Activated naive CD4-positive, alpha-beta T cell treated with anti-CD3 and anti-CD28 coated beads for 36 hours (primary cell): ENCODE measurements at regions not wholly inside any gene's neighbourhood (a gene's known extent, or its start where the extent isn't known, plus 50 kb on each side); places are given as distances from the start of the nearest gene placed in this dataset.

Experiments used
- CTCF ChIA-PET: fragments of 350-600 bp; sonication (Branson Sonifier 250); formaldehyde crosslinking; loops from one replicate; lab custom pipeline; 2021; ENCODE audit warnings: antibody characterized with exemption; lab: Charles Lee
- DNase-seq: peaks from one replicate; pipeline ENCODE4 v3.0.0-alpha.2; 2020
- H3K27ac Mint-ChIP-seq: one replicate; pipeline ENCODE4 v1.8.0; 2021; ENCODE audit warnings: mild to moderate bottlenecking, mixed read lengths
- H3K27me3 Mint-ChIP-seq: one replicate; pipeline ENCODE4 v1.8.0; 2021; ENCODE audit warnings: low read depth, mixed read lengths
- H3K36me3 Mint-ChIP-seq: one replicate; pipeline ENCODE4 v1.8.0; 2021; ENCODE audit warnings: low read depth, mixed read lengths
- H3K4me1 Mint-ChIP-seq: one replicate; pipeline ENCODE4 v1.8.0; 2021; ENCODE audit warnings: low read depth, mixed read lengths
- H3K4me3 Mint-ChIP-seq: one replicate; pipeline ENCODE4 v1.8.0; 2021; ENCODE audit warnings: mild to moderate bottlenecking, moderate library complexity, mixed read lengths
- H3K9me3 Mint-ChIP-seq: one replicate; pipeline ENCODE4 v1.8.0; 2021; ENCODE audit warnings: mixed read lengths
- intact Hi-C: fragments of 100-400 bp; cut with micrococcal nuclease; formaldehyde crosslinking; loops from one replicate; pipeline ENCODE4 v1.15.1; 2023

- no peaks in the 10 kb centered on the region for H3K9me3 Mint-ChIP-seq
- H3K4me3 Mint-ChIP-seq: no peak overlapping the region
- intact Hi-C loops: no loop called here
- no peak for DNase-seq
- H3K27me3 Mint-ChIP-seq: no peaks in the 10 kb centered on the region
- CTCF ChIA-PET: no interaction called here
- H3K36me3 Mint-ChIP-seq: no peaks in the 10 kb centered on the region
- H3K27ac Mint-ChIP-seq: no peak overlapping the region
- peaks cover 4% of the 10 kb centered on the region for H3K4me1 Mint-ChIP-seq
These were observed 97.0 kb upstream of the HES1 start for GRCh38 chr3:194038960-194039359.

- CTCF ChIA-PET: interaction anchor here (0.7 kb wide), 1 partner anchor 126 kb away, joined by 3 read pairs; no protein-coding TSS in a partner anchor
These were observed 95.3 kb upstream of the HES1 start for GRCh38 chr3:194040516-194041273.

GRCh38 chr3:194042927-194043326 lies 93.0 kb upstream of the HES1 start:
- no peaks in the 10 kb centered on the region for H3K27me3 Mint-ChIP-seq
- H3K4me3 Mint-ChIP-seq: no peak overlapping the region
- H3K9me3 Mint-ChIP-seq: no peaks in the 10 kb centered on the region
- intact Hi-C loops: no loop called here
- CTCF ChIA-PET: no interaction called here
- H3K4me1 Mint-ChIP-seq: peaks cover 4% of the 10 kb centered on the region
- no peak overlapping the region for H3K27ac Mint-ChIP-seq
- no peaks in the 10 kb centered on the region for H3K36me3 Mint-ChIP-seq
- no peak for DNase-seq

More at GRCh38 chr3:194040516-194041273, 95.3 kb upstream of the HES1 start:
- Mint-ChIP-seq H3K27me3 (no peaks in the 10 kb centered on the region), H3K36me3 (no peaks in the 10 kb centered on the region), H3K9me3 (no peaks in the 10 kb centered on the region), H3K4me3 (no peak overlapping the region), H3K27ac (no peak overlapping the region), H3K4me1 (peaks cover 4% of the 10 kb centered on the region)
- no peak for DNase-seq
- intact Hi-C loops: no loop called here

GRCh38 chr3:194043516-194043915 lies 92.4 kb upstream of the HES1 start:
- CTCF ChIA-PET: no interaction called here
- intact Hi-C loops: no loop called here

GRCh38 chr3:194045289-194045688 lies 90.7 kb upstream of the HES1 start:
- no peak for DNase-seq
- CTCF ChIA-PET: no interaction called here
- H3K36me3 Mint-ChIP-seq: no peaks in the 10 kb centered on the region
- H3K27ac Mint-ChIP-seq: no peak overlapping the region
- no peak overlapping the region for H3K4me3 Mint-ChIP-seq
- peaks cover 3% of the 10 kb centered on the region for H3K9me3 Mint-ChIP-seq
- intact Hi-C loops: no loop called here
- H3K27me3 Mint-ChIP-seq: no peaks in the 10 kb centered on the region
- peaks cover 4% of the 10 kb centered on the region for H3K4me1 Mint-ChIP-seq

More at GRCh38 chr3:194043516-194043915, 92.4 kb upstream of the HES1 start:
- H3K27ac Mint-ChIP-seq: no peak overlapping the region
- H3K9me3 Mint-ChIP-seq: no peaks in the 10 kb centered on the region
- H3K36me3 Mint-ChIP-seq: no peaks in the 10 kb centered on the region
- no peak for DNase-seq
- no peaks in the 10 kb centered on the region for H3K27me3 Mint-ChIP-seq
- no peak overlapping the region for H3K4me3 Mint-ChIP-seq
- H3K4me1 Mint-ChIP-seq: peaks cover 4% of the 10 kb centered on the region

- Mint-ChIP-seq H3K4me3 (no peak overlapping the region), H3K27me3 (no peaks in the 10 kb centered on the region), H3K36me3 (no peaks in the 10 kb centered on the region), H3K4me1 (peaks cover 4% of the 10 kb centered on the region), H3K9me3 (peaks cover 9% of the 10 kb centered on the region), H3K27ac (no peak overlapping the region)
- intact Hi-C loops: no loop called here
- no peak for DNase-seq
- CTCF ChIA-PET: no interaction called here
These were observed 90.0 kb upstream of the HES1 start for GRCh38 chr3:194045919-194046318.

- no peak for DNase-seq
- Mint-ChIP-seq H3K27ac (no peak overlapping the region), H3K4me1 (peaks cover 4% of the 10 kb centered on the region), H3K36me3 (no peaks in the 10 kb centered on the region), H3K9me3 (peaks cover 15% of the 10 kb centered on the region), H3K4me3 (no peak overlapping the region), H3K27me3 (no peaks in the 10 kb centered on the region)
- CTCF ChIA-PET: interaction anchor here (1.2 kb wide), 1 partner anchor 269 kb away, joined by 3 read pairs; no protein-coding TSS in a partner anchor
- intact Hi-C loops: no loop called here
These were observed 89.4 kb upstream of the HES1 start for GRCh38 chr3:194046531-194046930.

- H3K36me3 Mint-ChIP-seq: peaks cover 2% of the 10 kb centered on the region
These were observed 88.8 kb upstream of the HES1 start for GRCh38 chr3:194046995-194047645.

GRCh38 chr3:194049394-194049793 lies 86.6 kb upstream of the HES1 start:
- Mint-ChIP-seq H3K4me3 (no peak overlapping the region), H3K9me3 (peaks cover 20% of the 10 kb centered on the region), H3K36me3 (peaks cover 2% of the 10 kb centered on the region), H3K4me1 (no peaks in the 10 kb centered on the region), H3K27me3 (peaks cover 4% of the 10 kb centered on the region), H3K27ac (no peak overlapping the region)
- no peak for DNase-seq
- intact Hi-C loops: no loop called here
- CTCF ChIA-PET: no interaction called here

More at GRCh38 chr3:194046995-194047645, 88.8 kb upstream of the HES1 start:
- peaks cover 4% of the 10 kb centered on the region for H3K4me1 Mint-ChIP-seq
- intact Hi-C loops: no loop called here
- no peak overlapping the region for H3K27ac Mint-ChIP-seq
- H3K27me3 Mint-ChIP-seq: no peaks in the 10 kb centered on the region
- CTCF ChIA-PET: interaction anchor here (1.2 kb wide), 1 partner anchor 268 kb away, joined by 3 read pairs; no protein-coding TSS in a partner anchor
- DNase-seq: no peak
- H3K4me3 Mint-ChIP-seq: no peak overlapping the region
- H3K9me3 Mint-ChIP-seq: peaks cover 20% of the 10 kb centered on the region

- peaks cover 20% of the 10 kb centered on the region for H3K9me3 Mint-ChIP-seq
- peaks cover 4% of the 10 kb centered on the region for H3K27me3 Mint-ChIP-seq
- H3K4me1 Mint-ChIP-seq: no peaks in the 10 kb centered on the region
- peaks cover 2% of the 10 kb centered on the region for H3K36me3 Mint-ChIP-seq
- no peak overlapping the region for H3K4me3 Mint-ChIP-seq
- intact Hi-C loops: no loop called here
- H3K27ac Mint-ChIP-seq: no peak overlapping the region
- no peak for DNase-seq
- CTCF ChIA-PET: no interaction called here
These were observed 85.1 kb upstream of the HES1 start for GRCh38 chr3:194050782-194051320.

GRCh38 chr3:194051366-194052149 lies 84.4 kb upstream of the HES1 start:
- H3K36me3 Mint-ChIP-seq: peaks cover 2% of the 10 kb centered on the region
- CTCF ChIA-PET: no interaction called here
- peaks cover 3% of the 10 kb centered on the region for H3K4me1 Mint-ChIP-seq
- H3K4me3 Mint-ChIP-seq: no peak overlapping the region
- no peak overlapping the region for H3K27ac Mint-ChIP-seq
- peaks cover 6% of the 10 kb centered on the region for H3K27me3 Mint-ChIP-seq
- no peak for DNase-seq
- H3K9me3 Mint-ChIP-seq: peaks cover 20% of the 10 kb centered on the region
- intact Hi-C loops: no loop called here

GRCh38 chr3:194053136-194053535 lies 82.8 kb upstream of the HES1 start:
- CTCF ChIA-PET: no interaction called here
- DNase-seq: no peak
- H3K4me3 Mint-ChIP-seq: no peak overlapping the region
- H3K9me3 Mint-ChIP-seq: peaks cover 20% of the 10 kb centered on the region
- no peak overlapping the region for H3K27ac Mint-ChIP-seq
- intact Hi-C loops: no loop called here
- peaks cover 10% of the 10 kb centered on the region for H3K27me3 Mint-ChIP-seq
- peaks cover 2% of the 10 kb centered on the region for H3K36me3 Mint-ChIP-seq
- H3K4me1 Mint-ChIP-seq: peaks cover 8% of the 10 kb centered on the region
